Mucosa of gallbladder (tissue), 1 donor: ENCODE measurements at regions not wholly inside any gene's neighbourhood (a gene's known extent, or its start where the extent isn't known, plus 50 kb on each side); places are given as distances from the start of the nearest gene placed in this dataset.

Source experiments
- DNase-seq: peaks from one replicate; pipeline ENCODE4 v3.0.0-alpha.2; 2020; ENCODE audit warnings: low spot score
- donor health status: DM: no; HTN: no; CAD: no.

DNA sequence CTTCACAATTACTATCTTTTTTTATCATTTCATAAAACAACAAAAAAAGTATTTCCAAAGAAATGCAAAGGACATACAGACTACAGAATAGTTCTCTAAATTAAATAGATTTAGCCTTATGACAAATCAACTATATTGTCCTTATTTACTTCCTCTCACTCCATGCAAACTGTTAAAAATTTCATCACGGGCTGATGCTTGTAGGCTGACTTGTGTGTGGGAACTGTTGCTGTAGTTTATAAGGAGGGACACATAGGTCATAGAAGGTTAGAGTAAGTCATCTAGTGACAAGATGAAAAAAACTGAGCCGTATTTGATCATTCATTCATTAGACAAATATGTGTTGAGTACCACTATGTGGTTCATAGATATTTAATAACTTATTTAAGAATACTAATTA lies 232.5 kb upstream of the TBL1XR1 start:
- no peak for DNase-seq

DNA sequence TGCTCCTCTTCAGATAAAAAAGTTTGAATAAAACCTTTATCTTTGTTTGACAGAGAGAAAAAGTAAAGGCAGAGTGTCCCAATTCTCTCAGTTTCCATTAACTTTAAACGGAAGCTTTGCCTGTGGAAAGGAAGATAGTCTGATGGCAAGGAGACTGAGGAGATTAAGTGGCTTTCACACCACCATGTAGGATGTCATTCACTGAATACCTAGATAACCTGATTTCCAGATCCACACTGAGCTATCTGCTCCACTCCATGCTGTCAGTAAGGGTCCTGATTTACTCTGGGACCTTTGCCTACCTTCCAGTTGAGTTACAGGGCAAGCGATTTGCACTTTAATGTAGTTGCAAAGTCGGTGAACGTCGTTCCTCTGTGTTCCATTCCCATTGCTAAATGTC lies 233.4 kb upstream of the TBL1XR1 start:
- no peak for DNase-seq

- DNase-seq = no peak
These were observed 234.4 kb upstream of the TBL1XR1 start for GRCh38 chr3:177431525-177432176.

DNA sequence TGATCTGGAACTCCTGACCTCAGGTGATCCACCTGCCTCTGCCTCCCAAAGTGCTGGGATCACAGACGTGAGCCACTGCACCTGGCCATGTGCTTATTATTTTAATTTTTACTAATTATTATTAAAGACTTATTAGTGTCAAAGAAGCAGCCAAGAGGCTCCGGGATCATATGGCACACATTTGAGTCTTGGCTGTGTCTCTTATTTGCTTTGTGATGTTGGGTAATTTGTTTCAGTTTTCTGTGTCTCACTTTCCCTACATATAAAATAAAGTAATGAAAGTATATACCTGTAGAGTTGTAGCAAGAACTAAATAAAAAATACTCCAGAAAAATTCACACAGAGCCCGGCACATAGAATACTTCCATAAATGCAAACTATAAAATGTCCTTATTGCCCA lies 238.0 kb upstream of the TBL1XR1 start:
- DNase-seq = no peak

- no peak for DNase-seq
These were observed 240.4 kb upstream of the TBL1XR1 start for GRCh38 chr3:177437513-177438337.

GRCh38 chr3:177438596-177439220 lies 241.4 kb upstream of the TBL1XR1 start:
- DNase-seq = no peak

GRCh38 chr3:177439694-177440269 lies 242.5 kb upstream of the TBL1XR1 start:
- no peak for DNase-seq

- no peak for DNase-seq
These were observed 243.3 kb upstream of the TBL1XR1 start for GRCh38 chr3:177440456-177441104.

GRCh38 chr3:177441276-177441812 lies 244.1 kb upstream of the TBL1XR1 start:
- DNase-seq = no peak

GRCh38 chr3:177441813-177442646 lies 244.7 kb upstream of the TBL1XR1 start:
- no peak for DNase-seq

DNA sequence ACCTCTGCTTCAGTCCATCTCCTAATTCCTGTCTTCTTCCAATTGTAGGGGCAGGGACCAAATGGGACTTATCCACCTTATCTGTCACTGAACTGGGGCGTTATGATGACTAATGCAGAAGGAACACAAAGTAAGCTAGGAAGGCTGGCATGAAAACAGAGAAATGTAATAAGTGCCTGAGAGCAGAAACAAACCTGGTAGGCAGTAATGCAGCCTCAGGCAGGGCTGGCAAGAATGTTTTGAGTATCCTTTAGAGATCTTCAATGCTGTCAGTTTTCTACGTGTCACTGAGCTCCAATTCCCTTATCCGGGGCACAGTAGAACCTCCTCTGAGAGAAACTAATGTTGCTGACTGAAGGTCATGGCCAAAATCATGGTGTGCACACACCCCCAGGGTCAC lies 246.2 kb upstream of the TBL1XR1 start:
- peak; percentile 38 for DNase-seq

DNA sequence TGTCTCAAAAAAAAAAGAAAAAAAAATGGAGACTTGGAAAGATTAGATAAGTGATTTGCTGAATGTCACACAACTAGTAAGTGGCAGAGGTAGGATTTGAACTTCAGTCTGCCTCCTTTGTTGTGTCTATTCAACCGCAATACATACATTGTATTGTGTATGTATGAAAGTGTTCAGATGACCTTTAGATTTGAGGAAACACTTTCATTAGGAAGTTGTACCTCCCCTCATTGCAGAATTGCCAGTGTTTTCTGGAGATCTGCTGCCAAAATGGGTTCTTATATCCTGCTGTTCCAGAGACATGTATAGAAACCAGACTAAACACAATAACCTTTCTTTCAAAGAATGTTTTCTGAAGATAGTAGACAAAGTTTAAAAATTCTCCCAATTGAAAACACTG lies 247.4 kb upstream of the TBL1XR1 start:
- no peak for DNase-seq

DNA sequence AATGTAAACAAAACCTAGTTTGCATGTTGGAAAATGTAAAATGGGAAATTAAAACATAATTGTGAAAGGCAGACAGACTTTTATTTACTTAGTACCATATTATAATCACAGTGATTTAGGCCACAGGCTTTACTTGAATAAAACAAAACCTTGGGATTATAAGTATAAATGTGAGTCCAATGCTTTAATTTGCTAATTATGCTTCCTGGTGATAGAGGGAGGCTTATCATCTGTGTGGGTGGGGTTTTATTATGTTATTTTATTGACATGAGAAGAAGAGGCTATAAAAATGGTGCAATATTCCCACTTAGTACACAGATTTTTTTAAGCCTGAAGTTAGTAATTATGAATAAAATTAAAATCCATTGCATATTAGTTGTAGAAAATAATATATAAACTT lies 248.3 kb upstream of the TBL1XR1 start:
- DNase-seq = no peak

GRCh38 chr3:177446165-177446601 lies 248.9 kb upstream of the TBL1XR1 start:
- no peak for DNase-seq

GRCh38 chr3:177447938-177448337 lies 250.7 kb upstream of the TBL1XR1 start:
- DNase-seq = peak; percentile 87

DNA sequence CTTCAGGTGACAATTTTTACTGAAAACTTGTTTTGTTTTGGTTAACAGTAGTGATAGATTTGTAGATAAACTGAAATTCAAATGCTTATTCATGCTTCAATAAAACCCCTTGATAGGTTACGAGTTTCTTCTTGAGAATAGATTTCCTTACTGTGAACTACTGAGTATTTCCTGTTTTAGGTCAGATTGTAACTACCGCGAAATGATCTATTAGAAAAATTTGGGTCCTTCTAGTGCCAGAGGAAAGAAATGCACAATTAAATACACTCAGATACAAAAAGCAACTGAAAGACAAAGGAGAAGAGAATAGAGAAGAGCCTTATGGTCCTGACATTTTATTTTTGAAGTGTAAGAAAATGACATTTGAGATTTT lies 251.7 kb upstream of the TBL1XR1 start:
- DNase-seq = no peak

- peak; percentile 31 for DNase-seq
These were observed 252.2 kb upstream of the TBL1XR1 start for GRCh38 chr3:177449360-177450006.

DNA sequence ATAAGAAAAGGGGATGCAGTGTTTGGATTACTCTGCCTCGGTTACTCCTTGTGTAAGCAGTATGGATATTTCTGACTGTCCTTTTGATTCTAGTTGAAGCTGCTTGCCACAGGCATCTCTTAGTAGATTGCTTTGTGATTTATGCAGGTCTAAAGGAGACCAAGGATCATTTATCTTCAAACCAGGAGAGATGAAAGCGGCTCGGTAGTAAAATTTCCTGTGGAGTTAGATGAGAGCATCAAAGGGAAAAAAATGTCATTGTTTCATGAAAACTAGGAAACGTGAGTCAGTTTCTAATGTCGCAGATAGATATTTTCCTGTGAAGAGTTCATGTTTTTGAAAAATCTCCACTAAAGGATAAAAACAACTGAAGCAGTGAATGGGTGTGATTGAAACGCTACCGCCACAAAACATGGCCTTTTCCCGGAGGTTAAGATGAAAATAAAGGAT lies 254.0 kb upstream of the TBL1XR1 start:
- DNase-seq = no peak

DNA sequence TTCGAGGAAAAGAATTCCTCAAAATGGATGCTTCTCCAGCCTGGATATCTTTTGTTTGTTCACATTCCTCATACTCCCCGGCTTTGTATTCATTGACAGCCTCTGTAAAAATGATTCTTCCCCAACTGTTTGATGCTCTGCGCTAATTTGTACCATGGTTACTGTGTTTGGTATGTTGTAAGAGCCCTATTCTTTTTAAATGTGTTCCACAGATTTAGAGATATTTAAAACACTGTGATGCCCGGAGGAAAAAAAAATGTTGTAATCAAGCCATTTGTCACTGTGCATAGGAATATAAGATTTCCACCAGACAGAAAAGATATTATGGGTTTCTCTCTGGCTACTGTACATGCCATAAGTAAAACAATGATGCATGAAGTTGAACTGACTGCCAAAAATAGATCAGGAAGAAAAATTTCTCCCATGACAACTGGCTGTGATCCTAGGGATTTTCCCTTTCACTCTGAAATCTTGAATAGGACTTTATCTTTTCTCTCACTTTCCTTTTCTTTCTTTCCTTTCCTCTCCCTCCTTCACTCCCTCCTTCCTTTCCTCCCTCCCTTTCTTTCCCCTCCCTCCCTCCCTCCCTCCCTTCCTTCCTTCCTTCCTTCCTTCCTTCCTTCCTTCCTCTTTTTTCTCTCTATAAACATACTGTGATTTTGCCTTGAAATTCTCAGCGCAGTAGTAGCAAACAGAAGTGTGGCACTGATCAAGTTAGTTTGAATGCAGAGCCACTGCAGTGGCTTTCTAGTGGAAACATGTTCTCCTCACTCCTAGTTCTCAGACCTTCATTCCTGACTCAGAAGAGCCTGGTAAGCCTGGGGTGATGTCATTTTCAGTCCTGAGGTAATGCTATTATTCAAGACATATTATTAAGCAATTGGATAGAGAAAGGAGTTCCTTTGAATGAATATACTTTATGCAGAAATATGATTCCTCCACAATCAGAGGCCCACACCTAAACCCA lies 254.9 kb upstream of the TBL1XR1 start:
- DNase-seq = no peak
